Prostate gland (tissue), 2 donors: ENCODE measurements at regions not wholly inside any gene's neighbourhood (a gene's known extent, or its start where the extent isn't known, plus 50 kb on each side); places are given as distances from the start of the nearest gene placed in this dataset.
"Not testable (repeated sequence)": the region's sequence is repeated elsewhere in the genome, so short reads cannot be mapped to it uniquely, and the experiment has no call there.

Experiments used
- DNase-seq: peaks from one replicate; pipeline ENCODE4 v3.0.0-alpha.2; 2019; ENCODE audit warnings: low spot score
- H3K27ac ChIP-seq, 2 donors: fragments of 200-600 bp; sonication (generic); 2 replicates each; pipeline ENCODE4 v1.5.1; 2017 to 2019
- H3K27me3 ChIP-seq: fragments of 200-600 bp; sonication (generic); replicated peaks from 2 replicates; pipeline ENCODE4 v1.5.1; 2019; ENCODE audit not compliant: insufficient read depth
- H3K36me3 ChIP-seq, 2 donors: fragments of 200-600 bp; sonication (generic); 1 replicate in 1 of 2; 2 replicates in 1 of 2; pipeline versions ENCODE4 v1.5.1 to v1.8.1; 2017 to 2019
- H3K4me1 ChIP-seq: fragments of 200-600 bp; sonication (generic); replicated peaks from 2 replicates; pipeline ENCODE4 v1.5.1; 2019
- H3K4me3 ChIP-seq, 2 donors: fragments of 200-600 bp; sonication (generic); 2 replicates each; pipeline ENCODE4 v1.5.1; 2017 to 2019
- H3K9me3 ChIP-seq: fragments of 200-600 bp; sonication (generic); 2 replicates; pipeline ENCODE4 v1.5.1; 2017
- POLR2A ChIP-seq: fragments of 450-650 bp; IDR thresholded peaks from one replicate; pipeline ENCODE4 v1.6.1; 2016; ENCODE audit warnings: antibody characterized with exemption, mild to moderate bottlenecking
- POLR2AphosphoS5 ChIP-seq: sonication (generic); formaldehyde crosslinking; IDR thresholded peaks from one replicate; pipeline ENCODE4 v1.6.1; 2017; ENCODE audit warnings: antibody characterized with exemption
- WGBS: methylation state at CpG from one replicate; pipeline ENCODE4 v1.1.5; 2018; 5-methylcytosine and 5-hydroxymethylcytosine counted together
- intact Hi-C: fragments of 100-400 bp; cut with DNase I; formaldehyde crosslinking; loops from one replicate; pipeline ENCODE4 v1.14.2; 2022
- TF ChIP-seq, protein P1 (sequence below), 4 experiments: fragments of 200-600 bp in 2 of 4; fragments of 450-650 bp in 2 of 4; sonication (generic) in 2 of 4; IDR thresholded peaks; 1 replicate in 3 of 4; 2 replicates in 1 of 4; pipeline ENCODE4 v1.5.1; 2016 to 2019; ENCODE audit warnings: antibody characterized with exemption in 4 of 4, mild to moderate bottlenecking in 2 of 4, moderate library complexity in 2 of 4

DNA sequence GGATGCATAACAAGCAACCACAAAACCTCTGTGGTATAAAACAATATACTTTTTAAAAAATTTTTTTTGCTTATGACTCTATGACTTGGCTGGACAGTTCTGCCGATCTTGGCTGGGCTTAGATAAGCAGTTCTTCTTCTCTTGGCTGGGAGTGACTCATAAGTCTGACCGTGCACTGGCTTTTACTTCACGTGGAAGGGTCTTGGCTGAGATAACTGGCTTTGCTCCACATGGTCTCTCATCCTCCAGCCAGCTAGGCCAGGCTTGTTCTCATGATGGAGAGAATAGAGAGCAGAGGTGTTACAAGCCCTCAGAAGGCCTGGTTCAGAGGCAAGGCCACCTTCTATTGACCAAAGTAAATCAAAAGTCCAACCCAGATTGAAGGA, 178.9 kb upstream of the SERPINE2 start:
- intact Hi-C loops, result no loop called here
- H3K27me3 ChIP-seq, result no peaks in the 10 kb centered on the region
- no peaks in the 10 kb centered on the region for H3K4me1 ChIP-seq
- H3K9me3 ChIP-seq, result no peaks in the 10 kb centered on the region
- TF ChIP-seq POLR2AphosphoS5 (no peak), POLR2A (no peak)
- TF ChIP-seq, protein P1, sequence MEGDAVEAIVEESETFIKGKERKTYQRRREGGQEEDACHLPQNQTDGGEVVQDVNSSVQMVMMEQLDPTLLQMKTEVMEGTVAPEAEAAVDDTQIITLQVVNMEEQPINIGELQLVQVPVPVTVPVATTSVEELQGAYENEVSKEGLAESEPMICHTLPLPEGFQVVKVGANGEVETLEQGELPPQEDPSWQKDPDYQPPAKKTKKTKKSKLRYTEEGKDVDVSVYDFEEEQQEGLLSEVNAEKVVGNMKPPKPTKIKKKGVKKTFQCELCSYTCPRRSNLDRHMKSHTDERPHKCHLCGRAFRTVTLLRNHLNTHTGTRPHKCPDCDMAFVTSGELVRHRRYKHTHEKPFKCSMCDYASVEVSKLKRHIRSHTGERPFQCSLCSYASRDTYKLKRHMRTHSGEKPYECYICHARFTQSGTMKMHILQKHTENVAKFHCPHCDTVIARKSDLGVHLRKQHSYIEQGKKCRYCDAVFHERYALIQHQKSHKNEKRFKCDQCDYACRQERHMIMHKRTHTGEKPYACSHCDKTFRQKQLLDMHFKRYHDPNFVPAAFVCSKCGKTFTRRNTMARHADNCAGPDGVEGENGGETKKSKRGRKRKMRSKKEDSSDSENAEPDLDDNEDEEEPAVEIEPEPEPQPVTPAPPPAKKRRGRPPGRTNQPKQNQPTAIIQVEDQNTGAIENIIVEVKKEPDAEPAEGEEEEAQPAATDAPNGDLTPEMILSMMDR (IDR thresholded peaks at IDR 0.05), result no peak
- H3K36me3 ChIP-seq, result no peaks in the 10 kb centered on the region
- no peak overlapping the region for H3K4me3 ChIP-seq
- H3K27ac ChIP-seq, result no peak overlapping the region
- WGBS, result 19% methylated on average over 3 of the region's 3 CpGs
- no peak for DNase-seq

DNA sequence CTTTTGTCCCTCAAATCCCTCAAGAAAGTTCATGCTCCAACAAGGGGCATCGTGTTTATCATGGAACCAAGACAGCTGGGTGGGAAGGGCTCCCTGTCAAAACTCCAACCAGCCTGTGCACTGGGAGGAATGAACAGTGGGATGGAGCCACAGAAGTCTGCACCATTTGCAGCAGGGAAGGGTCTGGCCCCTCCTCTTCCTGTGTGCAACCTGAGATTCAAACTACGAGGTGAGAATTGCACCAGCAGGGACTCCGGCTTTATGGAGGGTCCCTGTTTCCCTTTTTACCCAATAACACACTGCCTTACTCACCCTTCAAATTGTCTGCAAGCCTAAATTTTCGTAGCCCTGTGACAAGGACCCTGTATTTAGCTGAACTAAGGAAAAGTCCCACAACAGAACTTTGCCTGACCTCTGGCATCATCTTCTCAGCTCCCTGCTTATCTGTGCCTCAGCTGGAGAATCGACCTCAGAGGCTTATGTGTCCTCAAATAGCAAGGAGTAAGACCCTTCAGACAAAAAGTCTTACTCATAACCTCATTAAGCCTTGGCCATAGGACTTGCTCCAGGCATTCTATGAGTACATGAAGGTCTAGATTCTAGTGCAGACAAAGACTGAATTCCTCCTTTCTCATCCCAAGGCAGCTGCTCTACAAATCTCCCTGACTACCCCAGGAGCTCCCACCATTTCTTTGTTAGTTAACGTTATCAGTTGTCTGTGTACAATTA, 178.3 kb upstream of the SERPINE2 start:
- TF ChIP-seq, protein P1 (IDR thresholded peaks at IDR 0.05), result no peak
- TF ChIP-seq POLR2A (no peak), POLR2AphosphoS5 (no peak)
- DNase-seq, result no peak
- H3K4me3 ChIP-seq, result no peak overlapping the region

DNA sequence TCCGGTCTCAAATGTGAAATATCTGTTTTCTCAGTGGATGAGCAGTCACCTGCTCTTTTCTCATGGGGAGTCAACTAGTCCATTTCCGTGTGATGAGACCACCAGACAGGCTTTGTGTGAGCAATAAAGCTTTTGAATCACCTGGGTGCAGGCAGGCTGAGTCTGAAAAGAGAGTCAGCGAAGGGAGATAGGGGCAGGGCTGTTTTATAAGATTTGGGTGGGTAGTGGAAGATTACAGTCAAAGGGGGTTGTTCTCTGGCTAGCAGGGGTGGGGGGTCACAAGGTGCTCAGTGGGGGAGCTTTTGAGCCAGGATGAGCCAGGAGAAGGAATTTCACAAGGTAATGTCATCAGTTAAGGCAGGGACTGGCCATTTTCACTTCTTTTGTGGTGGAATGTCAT, 176.5 kb upstream of the SERPINE2 start:
- intact Hi-C loops, DNase-seq, H3K4me1 ChIP-seq, H3K27me3 ChIP-seq, H3K36me3 ChIP-seq, H3K4me3 ChIP-seq, H3K9me3 ChIP-seq, H3K27ac ChIP-seq: not testable (repeated sequence)
- 95% methylated on average over 3 of the region's 3 CpGs for WGBS

More for the DNA sequence above, 178.3 kb upstream of the SERPINE2 start:
- H3K4me1 ChIP-seq, result no peaks in the 10 kb centered on the region
- WGBS, result 77% methylated on average over 6 of the region's 6 CpGs
- H3K27ac ChIP-seq, result no peak overlapping the region
- no peaks in the 10 kb centered on the region for H3K36me3 ChIP-seq
- no peaks in the 10 kb centered on the region for H3K27me3 ChIP-seq
- intact Hi-C loops, result no loop called here
- H3K9me3 ChIP-seq, result no peaks in the 10 kb centered on the region

DNA sequence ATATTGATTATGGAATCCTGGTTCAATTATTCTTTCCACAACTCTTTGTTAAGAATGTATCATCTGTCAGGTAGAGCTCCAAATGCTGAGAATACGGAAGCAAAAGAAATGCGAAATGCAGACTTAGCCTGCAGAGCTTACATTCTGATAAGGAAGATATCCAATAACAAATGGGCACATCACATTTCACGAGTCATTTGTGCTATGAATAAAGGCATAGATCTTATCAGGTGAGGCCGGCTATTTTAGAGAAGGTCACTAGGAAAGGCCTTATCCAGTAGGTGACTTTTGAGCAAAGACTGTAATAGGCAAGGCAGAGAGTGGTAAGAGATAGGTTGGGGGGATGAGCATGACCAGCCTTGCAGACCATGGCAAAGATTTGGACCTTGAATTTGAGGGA, 174.3 kb upstream of the SERPINE2 start:
- Histone ChIP-seq H3K9me3 (no peaks in the 10 kb centered on the region), H3K27ac (no peak overlapping the region), H3K27me3 (no peaks in the 10 kb centered on the region), H3K4me3 (no peak overlapping the region), H3K36me3 (no peaks in the 10 kb centered on the region), H3K4me1 (no peaks in the 10 kb centered on the region)
- intact Hi-C loops, result no loop called here
- 73% methylated on average over 4 of the region's 4 CpGs for WGBS
- no peak for DNase-seq
- TF ChIP-seq POLR2A (no peak), POLR2AphosphoS5 (no peak)
- TF ChIP-seq, protein P1 (IDR thresholded peaks at IDR 0.05), result no peak

DNA sequence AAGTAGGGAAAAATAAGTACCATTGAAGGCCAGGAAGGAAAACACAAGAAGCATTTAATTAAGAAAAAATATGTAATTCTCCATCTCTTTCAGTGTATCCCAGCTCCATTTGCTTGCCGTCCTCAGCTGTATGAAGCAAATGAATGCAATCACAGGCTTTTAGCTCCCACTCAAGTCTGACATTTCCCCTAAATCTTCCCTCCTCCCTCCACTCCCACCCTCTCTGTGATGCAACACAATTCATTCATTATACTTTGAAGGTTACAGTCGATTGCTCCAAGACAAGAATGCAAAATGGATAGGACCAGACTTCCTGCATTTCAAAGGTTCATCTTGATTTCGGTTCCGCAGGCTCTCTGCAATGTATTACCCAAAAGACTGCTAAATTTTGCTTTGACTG, 172.7 kb upstream of the SERPINE2 start:
- Histone ChIP-seq H3K27ac (no peak overlapping the region), H3K4me3 (no peak overlapping the region), H3K27me3 (no peaks in the 10 kb centered on the region), H3K4me1 (no peaks in the 10 kb centered on the region), H3K36me3 (no peaks in the 10 kb centered on the region), H3K9me3 (no peaks in the 10 kb centered on the region)
- no peak for DNase-seq
- intact Hi-C loops, result no loop called here
- WGBS, result 53% methylated on average over 4 of the region's 4 CpGs
- TF ChIP-seq, protein P1 (IDR thresholded peaks at IDR 0.05), result no peak
- TF ChIP-seq POLR2A (no peak), POLR2AphosphoS5 (no peak)
